ENCODE measurements at regions not wholly inside any gene's neighbourhood (a gene's known extent, or its start where the extent isn't known, plus 50 kb on each side); places are given as distances from the start of the nearest gene placed in this dataset.
A peak's percentile ranks its signal among the peaks of the same experiment; 100 is the strongest.

DNA sequence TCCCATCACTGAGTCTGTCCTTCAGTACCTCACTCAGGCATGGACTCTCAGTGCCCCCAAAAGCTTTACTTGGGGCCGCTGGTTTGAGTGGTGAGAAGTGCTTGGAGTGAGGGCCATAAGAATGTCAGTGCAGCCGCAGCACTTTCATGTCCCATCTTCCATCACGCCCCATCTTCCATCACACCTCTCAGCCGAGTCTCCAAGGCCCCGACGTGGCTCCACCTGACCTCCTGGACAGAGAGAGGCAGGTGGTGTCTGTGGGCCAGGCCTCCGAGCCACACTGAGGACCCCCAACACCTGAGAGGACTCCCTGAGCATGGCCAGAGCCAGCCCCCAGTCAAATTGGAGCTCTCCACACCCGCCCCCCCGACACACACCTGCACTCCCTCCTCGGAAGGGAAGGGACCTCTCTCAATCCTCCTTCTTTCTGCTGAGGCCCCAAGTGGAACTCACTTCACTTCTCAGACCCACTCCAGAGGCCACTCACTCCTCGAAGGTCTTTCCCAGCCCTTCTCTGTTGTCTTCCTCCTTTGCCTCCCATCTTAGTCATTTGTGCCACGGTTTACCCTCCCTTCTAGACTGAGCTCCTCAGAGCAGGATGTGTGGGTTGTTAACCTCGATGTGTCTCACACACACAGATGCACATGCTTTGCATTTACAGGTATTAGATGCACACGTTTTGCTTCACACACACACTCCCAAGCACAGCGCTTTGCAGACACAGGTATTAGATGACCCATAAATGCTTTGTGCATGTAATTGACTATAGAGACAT lies 65.7 kb upstream of the ATP12A start:
- Histone ChIP-seq H3K27me3 (ENCODE audit: control insufficient read depth, insufficient read depth, low read length) (peaks cover 2% of the 10 kb centered on the region), H3K36me3 (ENCODE audit: control insufficient read depth, insufficient read depth, low read length) (no peaks in the 10 kb centered on the region), H3K4me3 (ENCODE audit: low read depth, low read length) (no peak overlapping the region)
- TF ChIP-seq, protein P1, sequence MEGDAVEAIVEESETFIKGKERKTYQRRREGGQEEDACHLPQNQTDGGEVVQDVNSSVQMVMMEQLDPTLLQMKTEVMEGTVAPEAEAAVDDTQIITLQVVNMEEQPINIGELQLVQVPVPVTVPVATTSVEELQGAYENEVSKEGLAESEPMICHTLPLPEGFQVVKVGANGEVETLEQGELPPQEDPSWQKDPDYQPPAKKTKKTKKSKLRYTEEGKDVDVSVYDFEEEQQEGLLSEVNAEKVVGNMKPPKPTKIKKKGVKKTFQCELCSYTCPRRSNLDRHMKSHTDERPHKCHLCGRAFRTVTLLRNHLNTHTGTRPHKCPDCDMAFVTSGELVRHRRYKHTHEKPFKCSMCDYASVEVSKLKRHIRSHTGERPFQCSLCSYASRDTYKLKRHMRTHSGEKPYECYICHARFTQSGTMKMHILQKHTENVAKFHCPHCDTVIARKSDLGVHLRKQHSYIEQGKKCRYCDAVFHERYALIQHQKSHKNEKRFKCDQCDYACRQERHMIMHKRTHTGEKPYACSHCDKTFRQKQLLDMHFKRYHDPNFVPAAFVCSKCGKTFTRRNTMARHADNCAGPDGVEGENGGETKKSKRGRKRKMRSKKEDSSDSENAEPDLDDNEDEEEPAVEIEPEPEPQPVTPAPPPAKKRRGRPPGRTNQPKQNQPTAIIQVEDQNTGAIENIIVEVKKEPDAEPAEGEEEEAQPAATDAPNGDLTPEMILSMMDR (IDR thresholded peaks at IDR 0.05; ENCODE audit: insufficient read depth, low read length, severe bottlenecking): no peak
- FAIRE-seq (peak; percentile 94), DNase-seq (ENCODE audit: low read depth) (no peak)

DNA sequence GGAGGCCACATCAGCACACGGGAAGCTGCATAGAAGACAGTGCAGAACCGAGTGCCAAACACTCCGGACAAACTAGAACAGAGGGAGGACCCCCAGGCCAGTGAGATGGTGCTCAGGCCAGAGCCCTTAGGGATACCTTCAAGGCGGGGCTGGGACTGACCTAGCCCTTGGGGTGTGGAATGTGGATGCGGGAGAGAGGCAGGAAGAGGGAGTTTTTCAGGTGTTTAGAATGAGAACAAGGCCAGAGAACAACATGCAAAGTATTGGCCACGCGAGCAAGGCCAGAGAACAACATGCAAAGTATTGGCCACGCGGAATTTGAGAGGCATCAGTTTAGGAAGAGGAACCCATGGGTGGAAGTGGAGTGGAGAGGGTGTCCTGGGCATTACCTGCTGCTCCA lies 65.1 kb upstream of the ATP12A start:
- TF ChIP-seq, protein P1 (IDR thresholded peaks at IDR 0.05; ENCODE audit: insufficient read depth, low read length, severe bottlenecking): no peak
- no peak for DNase-seq (ENCODE audit: low read depth)
- no peak overlapping the region for H3K4me3 ChIP-seq (ENCODE audit: low read depth, low read length)
- no peak for FAIRE-seq
- H3K36me3 ChIP-seq (ENCODE audit: control insufficient read depth, insufficient read depth, low read length): no peaks in the 10 kb centered on the region
- peaks cover 2% of the 10 kb centered on the region for H3K27me3 ChIP-seq (ENCODE audit: control insufficient read depth, insufficient read depth, low read length)

DNA sequence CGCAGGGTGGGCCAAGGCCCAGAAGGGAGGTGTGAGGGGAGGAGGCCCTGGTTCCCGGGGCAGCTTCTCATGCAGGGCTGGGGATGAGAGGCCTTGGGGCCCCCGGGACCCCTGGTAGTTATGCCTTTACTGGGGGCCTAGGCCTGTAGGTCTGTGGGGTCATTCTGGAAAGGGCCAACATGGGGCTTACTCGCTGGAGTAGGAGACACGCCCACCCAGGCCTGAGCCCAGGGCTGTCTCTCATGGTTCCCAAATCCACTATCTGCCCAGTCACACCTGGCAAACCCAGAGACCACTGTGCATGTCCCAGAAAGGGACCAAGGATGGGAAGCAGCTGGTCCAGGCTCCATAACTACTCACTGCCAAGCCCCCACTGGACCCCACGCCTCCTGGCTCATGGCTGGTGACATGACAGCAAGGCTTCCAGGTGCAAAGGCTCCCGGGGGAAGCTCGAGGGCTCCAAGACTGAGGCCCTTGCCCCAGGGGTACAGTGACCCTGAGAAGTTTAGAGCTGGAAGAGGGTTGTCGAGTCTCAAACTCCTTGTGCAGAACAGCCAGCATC lies 64.2 kb upstream of the ATP12A start:
- TF ChIP-seq, protein P1 (IDR thresholded peaks at IDR 0.05; ENCODE audit: insufficient read depth, low read length, severe bottlenecking): no peak
- Histone ChIP-seq H3K4me3 (ENCODE audit: low read depth, low read length) (no peak overlapping the region), H3K36me3 (ENCODE audit: control insufficient read depth, insufficient read depth, low read length) (no peaks in the 10 kb centered on the region), H3K27me3 (ENCODE audit: control insufficient read depth, insufficient read depth, low read length) (peaks cover 2% of the 10 kb centered on the region)
- FAIRE-seq: no peak
- DNase-seq (ENCODE audit: low read depth): no peak

DNA sequence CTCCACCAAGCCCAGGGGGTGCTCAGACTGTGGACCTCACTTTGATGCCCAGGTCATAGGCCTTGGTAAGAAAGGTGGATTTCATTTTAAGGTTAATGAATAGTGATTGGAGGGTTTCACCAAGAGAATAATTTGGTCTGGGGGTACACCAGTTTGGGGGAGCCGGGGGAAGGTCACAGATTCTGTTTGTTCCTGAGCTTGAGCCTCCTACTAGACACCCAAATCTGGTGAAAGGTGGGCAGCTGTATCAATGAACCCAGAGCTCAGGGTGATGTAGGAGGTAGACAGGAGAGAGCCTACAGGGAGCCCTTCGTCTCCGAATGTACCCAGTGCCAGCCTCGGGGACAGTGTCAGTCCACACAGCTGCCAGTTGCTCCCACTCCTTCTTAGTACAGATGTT lies 63.7 kb upstream of the ATP12A start:
- Histone ChIP-seq H3K27me3 (ENCODE audit: control insufficient read depth, insufficient read depth, low read length) (peaks cover 2% of the 10 kb centered on the region), H3K36me3 (ENCODE audit: control insufficient read depth, insufficient read depth, low read length) (no peaks in the 10 kb centered on the region), H3K4me3 (ENCODE audit: low read depth, low read length) (no peak overlapping the region)
- DNase-seq (ENCODE audit: low read depth): no peak
- TF ChIP-seq, protein P1 (IDR thresholded peaks at IDR 0.05; ENCODE audit: insufficient read depth, low read length, severe bottlenecking): no peak
- no peak for FAIRE-seq

DNA sequence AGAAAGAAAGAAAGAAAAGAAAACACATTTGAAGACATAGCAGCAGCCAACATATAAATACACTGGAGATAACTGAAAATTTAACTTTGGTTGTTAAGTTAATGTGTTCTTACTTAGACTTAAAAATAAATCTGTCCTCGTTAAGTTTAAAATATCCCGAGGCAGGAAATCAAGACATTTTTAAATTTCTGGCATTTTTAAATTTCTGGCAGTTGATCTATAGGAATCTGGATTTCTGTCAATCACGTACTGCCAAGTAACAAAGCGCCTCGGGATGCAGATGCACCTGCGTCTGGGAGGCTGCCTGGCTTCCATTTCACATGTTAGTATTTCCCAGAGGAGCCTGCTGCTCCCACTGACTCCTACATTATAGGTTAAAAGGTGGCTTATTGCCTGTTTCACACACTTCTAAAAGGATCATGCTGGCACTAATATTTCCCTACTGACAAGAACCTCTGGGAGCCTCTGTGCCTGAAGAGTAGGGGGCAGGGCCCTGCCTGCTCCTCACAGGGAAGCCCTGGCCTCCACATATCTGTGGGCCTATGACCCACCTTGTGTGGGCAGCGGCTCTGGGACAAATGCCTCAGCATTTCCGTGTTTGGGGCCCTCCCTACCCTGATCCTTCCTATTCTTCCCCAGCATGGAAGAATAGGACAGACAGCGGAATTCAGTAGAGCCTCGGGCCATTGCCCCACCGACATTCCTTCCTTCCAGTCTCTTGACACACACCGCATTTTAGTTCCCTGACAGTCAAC lies 62.8 kb upstream of the ATP12A start:
- no peaks in the 10 kb centered on the region for H3K36me3 ChIP-seq (ENCODE audit: control insufficient read depth, insufficient read depth, low read length)
- H3K27me3 ChIP-seq (ENCODE audit: control insufficient read depth, insufficient read depth, low read length): peaks cover under 1% of the 10 kb centered on the region
- DNase-seq (ENCODE audit: low read depth): no peak
- TF ChIP-seq, protein P1 (IDR thresholded peaks at IDR 0.05; ENCODE audit: insufficient read depth, low read length, severe bottlenecking): no peak
- no peak for FAIRE-seq
- no peak overlapping the region for H3K4me3 ChIP-seq (ENCODE audit: low read depth, low read length)
